Astrocyte of the cerebellum (primary cell): ENCODE measurements at regions not wholly inside any gene's neighbourhood (a gene's known extent, or its start where the extent isn't known, plus 50 kb on each side); places are given as distances from the start of the nearest gene placed in this dataset.
"Not testable (repeated sequence)": the region's sequence is repeated elsewhere in the genome, so short reads cannot be mapped to it uniquely, and the experiment has no call there.

Experiments used
- DNase-seq: peaks from one replicate; pipeline ENCODE4 v3.0.0-alpha.2; 2011; ENCODE audit warnings: low read depth
- H3K4me3 ChIP-seq: 2 replicates; pipeline ENCODE4 v1.5.1; 2011; ENCODE audit warnings: mild to moderate bottlenecking, low read depth, low read length, moderate library complexity
- in situ Hi-C: cut with HindIII; loops from 2 replicates; pipeline ENCODE4 v1.10.0; 2017; ENCODE audit warnings: low sequenced_read_pairs
- TF ChIP-seq, protein P1 (sequence below): IDR thresholded peaks from 2 replicates; pipeline ENCODE4 v1.5.1; 2012; ENCODE audit warnings: low read length, low read depth, moderate library complexity, mild to moderate bottlenecking; ENCODE audit errors: missing control alignments

DNA sequence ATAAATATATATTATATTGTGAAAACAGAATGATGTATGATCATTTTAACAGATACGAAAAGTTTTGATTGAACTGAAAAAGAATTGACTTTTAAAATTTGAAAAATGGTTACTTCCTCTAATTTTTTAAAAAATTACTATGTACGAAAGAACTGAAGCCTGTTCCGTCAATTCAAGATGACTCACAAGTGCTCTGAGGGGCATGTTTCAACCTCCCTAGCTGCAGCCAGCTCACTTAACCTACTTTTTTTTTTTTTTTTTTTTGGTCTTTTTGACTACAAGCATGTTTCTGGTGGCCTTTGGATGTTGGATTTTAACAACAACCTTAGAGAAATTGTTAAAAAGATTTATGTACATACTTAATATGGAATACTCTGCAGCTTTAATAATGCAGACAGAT, 1139.3 kb downstream of the DIAPH3 start:
- in situ Hi-C loops: no loop called here
- TF ChIP-seq, protein P1, sequence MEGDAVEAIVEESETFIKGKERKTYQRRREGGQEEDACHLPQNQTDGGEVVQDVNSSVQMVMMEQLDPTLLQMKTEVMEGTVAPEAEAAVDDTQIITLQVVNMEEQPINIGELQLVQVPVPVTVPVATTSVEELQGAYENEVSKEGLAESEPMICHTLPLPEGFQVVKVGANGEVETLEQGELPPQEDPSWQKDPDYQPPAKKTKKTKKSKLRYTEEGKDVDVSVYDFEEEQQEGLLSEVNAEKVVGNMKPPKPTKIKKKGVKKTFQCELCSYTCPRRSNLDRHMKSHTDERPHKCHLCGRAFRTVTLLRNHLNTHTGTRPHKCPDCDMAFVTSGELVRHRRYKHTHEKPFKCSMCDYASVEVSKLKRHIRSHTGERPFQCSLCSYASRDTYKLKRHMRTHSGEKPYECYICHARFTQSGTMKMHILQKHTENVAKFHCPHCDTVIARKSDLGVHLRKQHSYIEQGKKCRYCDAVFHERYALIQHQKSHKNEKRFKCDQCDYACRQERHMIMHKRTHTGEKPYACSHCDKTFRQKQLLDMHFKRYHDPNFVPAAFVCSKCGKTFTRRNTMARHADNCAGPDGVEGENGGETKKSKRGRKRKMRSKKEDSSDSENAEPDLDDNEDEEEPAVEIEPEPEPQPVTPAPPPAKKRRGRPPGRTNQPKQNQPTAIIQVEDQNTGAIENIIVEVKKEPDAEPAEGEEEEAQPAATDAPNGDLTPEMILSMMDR: no peak
- no peak for DNase-seq
- no peak overlapping the region for H3K4me3 ChIP-seq

DNA sequence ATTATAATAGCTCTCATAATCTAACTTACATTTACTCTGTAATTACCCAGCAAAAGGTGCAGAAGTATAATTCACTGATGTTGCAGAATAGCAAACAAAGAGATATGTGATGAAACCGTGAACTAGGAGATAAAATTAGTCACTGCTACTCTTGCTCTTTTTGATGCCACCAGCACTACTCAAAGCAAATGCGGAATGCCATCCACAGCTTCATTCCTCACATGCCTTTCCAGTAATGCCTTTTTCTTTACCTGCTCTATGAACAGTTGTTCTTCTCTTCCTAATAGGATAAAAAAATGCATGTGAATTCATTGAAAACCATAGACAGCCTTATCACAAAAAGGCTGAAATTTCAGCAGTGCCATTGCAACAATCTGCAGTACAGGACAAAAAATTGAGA, 1129.5 kb downstream of the DIAPH3 start:
- in situ Hi-C loops: no loop called here
- no peak overlapping the region for H3K4me3 ChIP-seq
- no peak for DNase-seq
- TF ChIP-seq, protein P1: no peak

DNA sequence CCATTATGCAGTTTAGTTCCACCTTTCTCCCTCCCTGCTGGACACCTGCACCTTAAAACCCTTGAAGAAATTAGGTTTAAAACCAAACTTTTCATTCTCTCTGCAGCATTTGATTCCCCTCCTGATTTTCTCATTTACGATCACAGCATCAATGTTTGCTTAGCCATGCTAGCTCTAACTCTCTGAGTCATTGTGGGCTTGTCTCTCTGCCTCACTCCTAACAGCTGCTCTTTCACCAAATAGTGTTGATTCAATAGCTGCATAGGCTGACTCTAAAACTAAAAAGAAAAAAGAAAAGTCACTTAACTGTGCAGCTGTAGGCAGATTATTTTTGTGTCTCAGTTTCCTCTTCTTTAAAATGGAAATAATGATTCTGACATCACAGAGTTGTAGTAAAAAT, 1124.9 kb downstream of the DIAPH3 start:
- H3K4me3 ChIP-seq: no peak overlapping the region
- TF ChIP-seq, protein P1: no peak
- in situ Hi-C loops: no loop called here
- peak; percentile 59 for DNase-seq

DNA sequence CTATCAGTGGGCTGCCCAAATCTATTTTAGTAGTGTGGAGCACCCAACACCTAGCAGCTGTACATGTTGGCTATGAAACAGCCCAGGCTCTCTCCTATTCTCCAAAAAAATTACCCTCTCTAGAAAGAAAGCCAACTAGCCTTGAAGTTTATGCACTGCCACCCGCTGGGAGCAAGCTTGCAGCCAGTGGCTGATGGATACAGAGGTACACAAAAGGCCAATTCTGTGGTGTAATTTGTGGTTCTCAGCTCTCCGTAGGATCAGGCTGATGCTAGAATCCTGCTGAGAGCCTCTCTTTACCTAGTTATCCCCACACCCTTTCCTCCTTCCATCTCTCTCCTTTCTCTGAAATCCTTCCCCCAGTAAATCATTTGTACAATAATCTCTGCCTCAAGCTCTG, 1120.7 kb downstream of the DIAPH3 start:
- DNase-seq: peak; percentile 64
- TF ChIP-seq, protein P1: no peak
- no peak overlapping the region for H3K4me3 ChIP-seq
- in situ Hi-C loops: no loop called here

DNA sequence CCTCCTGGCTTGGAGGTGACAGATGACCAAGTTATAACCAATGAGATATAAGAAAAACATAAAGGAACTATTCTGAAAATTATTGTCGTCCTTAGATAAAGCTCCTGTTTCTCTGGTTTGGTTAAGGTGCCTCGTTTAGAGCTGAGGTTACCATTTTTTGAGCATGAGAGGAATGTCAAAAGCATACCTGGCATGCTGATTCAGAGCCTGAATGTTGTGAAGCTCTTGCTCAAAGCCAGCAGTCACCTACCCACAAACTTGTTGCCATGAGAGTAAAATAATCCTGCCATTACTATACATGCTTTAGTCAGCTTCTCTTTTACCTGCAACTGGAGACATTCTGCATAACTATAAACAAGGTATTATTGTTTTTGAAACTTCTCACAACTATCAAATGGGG, 1116.2 kb downstream of the DIAPH3 start:
- TF ChIP-seq, protein P1: no peak
- H3K4me3 ChIP-seq: no peak overlapping the region
- in situ Hi-C loops: no loop called here
- DNase-seq: no peak

DNA sequence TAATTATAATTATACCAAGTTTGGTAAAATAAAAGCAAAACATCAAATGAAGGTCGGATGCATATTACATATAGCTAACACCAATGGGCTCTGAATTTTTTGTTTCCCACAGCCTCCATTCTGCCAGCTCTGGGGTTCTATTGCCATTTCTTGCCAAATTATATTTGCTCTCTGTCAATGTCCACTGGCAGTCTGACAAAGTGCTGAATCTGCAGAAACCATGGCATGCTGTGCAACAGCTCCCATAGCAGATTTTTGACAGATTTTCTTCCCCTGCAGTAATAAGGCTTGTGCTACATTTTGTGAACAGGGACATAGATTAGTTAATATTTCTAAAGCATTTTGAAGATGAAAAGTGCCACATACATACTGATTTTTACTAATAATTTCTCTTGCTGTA, 1102.1 kb downstream of the DIAPH3 start:
- in situ Hi-C loops: no loop called here
- no peak overlapping the region for H3K4me3 ChIP-seq
- no peak for DNase-seq
- TF ChIP-seq, protein P1: no peak

DNA sequence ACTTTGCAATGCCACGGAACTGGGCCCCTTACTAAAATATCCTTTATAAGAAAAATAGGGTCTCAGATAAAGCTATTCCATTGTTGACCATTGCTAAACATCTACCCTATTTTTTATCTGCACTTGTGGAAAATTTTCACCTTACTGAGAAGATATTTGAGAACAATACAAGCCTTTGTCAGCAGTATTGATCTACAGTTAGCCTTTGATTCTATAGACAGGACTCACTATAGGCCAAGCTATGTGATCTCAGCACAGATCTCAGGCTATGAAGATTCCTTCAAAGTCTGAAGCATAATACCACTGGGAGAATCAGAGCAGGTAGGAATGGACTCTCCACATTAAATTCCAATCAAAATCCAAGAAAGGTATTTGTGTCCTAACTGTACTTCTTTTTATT, 1099.7 kb downstream of the DIAPH3 start:
- no peak overlapping the region for H3K4me3 ChIP-seq
- DNase-seq: no peak
- in situ Hi-C loops: no loop called here
- TF ChIP-seq, protein P1: no peak

DNA sequence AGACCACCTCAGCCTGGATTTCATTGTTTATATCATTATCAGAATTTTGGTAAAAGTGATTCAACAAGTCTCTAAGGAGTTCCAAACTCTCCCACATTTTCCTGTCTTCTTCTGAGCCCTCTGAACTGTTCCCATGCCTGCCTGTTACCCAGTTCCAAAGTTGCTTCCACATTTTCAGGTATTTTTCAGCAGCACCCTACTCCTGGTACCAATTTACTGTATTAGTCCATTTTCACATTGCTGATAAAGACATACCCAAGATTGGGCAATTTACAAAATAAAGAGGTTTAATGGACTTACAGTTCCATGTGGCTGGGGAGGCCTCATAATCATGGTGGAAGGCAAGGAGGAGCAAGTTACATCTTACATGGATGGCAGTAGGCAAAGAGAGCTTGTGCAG, 1087.3 kb downstream of the DIAPH3 start:
- in situ Hi-C loops, H3K4me3 ChIP-seq, DNase-seq: not testable (repeated sequence)
